Stimulated activated CD8-positive, alpha-beta memory T cell treated with anti-CD3 and anti-CD28 coated beads, Interleukin-7, amount 100 ng/mL, for 1 hour (primary cell): ENCODE measurements at regions not wholly inside any gene's neighbourhood (a gene's known extent, or its start where the extent isn't known, plus 50 kb on each side); places are given as distances from the start of the nearest gene placed in this dataset.
"Not testable (repeated sequence)": the region's sequence is repeated elsewhere in the genome, so short reads cannot be mapped to it uniquely, and the experiment has no call there.

Experiments used
- DNase-seq, 2 donors: peaks; one replicate each; pipeline ENCODE4 v3.0.0-alpha.2; 2020; ENCODE audit warnings: low read depth in 2 of 2

DNA sequence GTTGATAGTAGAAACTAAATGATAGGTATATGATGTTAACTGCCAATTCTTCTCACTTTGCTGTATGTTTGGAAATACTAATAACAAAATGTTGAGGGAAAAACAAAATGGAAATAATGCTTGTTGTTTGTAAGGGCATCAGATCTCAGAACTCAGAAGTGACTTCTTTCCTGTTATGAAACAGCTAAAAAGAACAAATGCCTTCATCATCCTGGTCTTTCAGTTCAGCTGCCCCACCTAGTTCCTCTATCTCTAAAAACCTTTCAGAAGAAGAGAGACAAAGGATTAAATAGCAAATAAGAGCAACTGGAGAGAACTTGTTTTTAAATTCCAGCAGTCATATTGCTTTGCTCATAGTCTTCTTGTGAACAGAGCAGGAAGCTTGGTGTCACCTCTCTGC, 345.3 kb upstream of the NCAM1 start:
- no peak for DNase-seq

GRCh38 chr11:112616327-112617097, 344.7 kb upstream of the NCAM1 start:
- DNase-seq, result no peak

GRCh38 chr11:112617098-112617425, 344.2 kb upstream of the NCAM1 start:
- DNase-seq, result no peak

- DNase-seq, result no peak
Measured at GRCh38 chr11:112617977-112618826, 343.0 kb upstream of the NCAM1 start.

DNA sequence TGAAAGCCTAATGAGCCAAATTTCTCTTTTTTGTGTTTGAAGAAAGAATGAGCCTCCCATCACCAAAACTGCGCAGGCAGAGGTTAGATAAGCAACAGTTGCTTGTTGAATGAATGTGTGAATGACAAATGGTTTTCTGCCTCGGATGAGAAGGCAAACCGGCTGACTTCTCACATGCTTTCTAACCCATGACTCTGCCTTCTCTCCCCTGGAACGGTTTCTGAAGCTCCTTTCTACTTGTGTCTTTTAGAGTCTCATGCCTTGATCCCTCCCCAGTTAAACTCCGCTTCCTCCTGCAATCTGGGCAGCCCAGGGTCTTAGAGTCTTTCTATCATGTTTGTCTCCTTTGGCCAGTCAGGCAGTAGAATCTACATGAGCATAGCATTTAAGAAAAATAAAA, 342.1 kb upstream of the NCAM1 start:
- no peak for DNase-seq

DNA sequence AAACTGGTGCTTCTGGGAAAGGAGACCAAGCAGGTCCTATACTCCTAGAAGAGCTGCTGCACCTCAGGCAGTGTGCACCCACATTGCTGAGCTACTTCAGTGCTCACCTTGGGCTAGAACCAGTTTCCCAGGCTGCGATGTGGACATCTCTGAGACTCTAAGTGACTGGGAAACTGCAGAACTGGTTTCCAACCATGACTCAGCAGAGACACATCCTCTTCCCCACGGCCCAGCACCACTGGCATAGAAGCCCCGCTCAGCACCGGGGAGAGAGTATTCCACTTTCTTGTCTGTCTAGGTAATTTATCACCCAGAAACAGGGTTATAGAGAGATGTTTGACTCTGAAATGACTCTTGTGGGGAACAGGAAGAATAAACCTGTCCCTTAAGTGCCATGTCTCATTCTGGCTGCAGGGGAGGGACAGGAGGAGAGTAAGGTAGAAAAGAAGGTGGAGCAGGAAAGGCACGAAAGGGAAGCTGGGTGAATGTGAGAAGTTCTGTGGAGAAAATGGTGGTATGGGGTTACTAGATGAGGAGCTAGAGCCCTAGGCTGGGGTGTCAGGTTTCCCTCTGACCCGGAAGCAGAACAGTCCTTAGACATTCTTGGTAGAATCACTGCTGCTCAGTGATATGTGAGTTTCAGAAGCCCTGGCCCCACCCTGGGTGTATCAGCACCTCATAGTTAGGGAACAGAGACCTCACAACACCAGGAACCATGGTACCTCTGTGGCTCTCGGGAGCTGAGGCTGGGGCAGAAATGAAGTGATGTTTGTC, 340.4 kb upstream of the NCAM1 start:
- DNase-seq, result no peak

DNA sequence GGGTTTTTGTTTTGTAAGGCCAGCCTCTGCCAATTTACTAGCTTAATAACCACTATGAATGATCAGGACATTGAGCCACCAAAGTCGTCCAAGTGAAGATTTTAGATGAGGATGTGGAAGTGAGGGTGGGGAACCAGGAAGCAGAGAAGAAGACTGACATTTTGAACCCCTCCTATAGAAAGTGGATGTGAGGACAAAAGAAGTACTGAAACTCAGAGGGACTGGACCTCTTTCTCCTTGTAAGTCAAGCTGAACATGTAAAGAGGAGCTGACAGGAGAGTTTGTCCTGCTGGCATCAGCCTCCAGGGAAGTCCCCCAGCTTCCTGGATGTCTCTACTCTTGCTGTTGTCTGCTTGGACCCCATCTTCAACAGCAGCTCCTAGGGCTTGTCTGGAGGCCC, 338.2 kb upstream of the NCAM1 start:
- DNase-seq, result no peak

GRCh38 chr11:112624431-112624830, 336.8 kb upstream of the NCAM1 start:
- no peak for DNase-seq

DNA sequence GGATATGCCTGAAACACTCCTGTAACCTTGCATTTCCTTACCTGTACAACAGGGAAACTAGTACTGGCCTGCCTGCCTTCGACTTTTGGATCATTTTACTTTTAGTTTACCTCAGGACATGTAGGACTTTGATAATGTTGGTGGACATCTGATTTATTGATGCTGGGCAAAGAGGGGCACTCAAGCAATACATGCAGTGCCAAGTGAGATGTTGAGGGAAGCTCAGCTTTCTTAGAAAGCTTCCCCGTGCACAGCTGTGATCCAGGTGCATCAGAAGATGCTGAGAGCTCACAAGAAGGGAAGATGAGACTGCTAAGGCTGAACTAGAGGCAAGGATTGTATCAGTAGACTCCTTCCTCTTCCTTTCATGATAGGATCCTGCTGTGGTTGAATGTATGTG, 336.2 kb upstream of the NCAM1 start:
- not testable (repeated sequence) for DNase-seq

DNA sequence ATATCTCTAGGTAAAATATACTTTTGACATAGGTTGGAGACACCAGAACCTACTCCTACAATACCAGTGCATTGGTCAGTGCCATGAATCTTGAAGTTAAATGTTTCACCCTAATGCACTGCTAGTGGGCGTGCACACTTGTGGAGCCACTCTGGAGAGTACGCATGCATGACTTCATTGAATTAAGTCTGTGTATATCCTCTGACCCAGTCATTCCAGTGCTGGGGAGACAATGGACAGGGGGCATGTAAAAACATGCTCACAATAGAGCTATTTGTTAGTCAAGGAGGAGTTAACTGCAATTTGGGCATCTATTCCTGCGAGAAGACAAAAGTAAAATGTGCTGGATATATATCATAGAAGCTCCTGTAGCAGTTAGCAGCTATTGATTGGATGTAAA, 335.4 kb upstream of the NCAM1 start:
- no peak for DNase-seq

DNA sequence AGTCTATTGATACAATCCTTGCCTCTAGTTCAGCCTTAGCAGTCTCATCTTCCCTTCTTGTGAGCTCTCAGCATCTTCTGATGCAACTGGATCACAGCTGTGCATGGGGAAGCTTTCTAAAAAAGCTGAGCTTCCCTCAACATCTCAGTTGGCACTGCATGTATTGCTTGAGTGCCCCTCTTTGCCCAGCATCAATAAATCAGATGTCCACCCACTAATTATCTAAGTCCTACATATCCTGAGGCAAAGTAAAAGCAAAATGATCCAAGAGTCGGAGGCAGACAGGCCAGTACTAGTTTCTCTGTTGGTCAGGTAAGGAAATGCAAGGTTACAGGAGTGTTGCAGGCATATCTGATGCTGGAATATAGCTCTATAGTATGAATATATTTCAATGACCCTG, 334.5 kb upstream of the NCAM1 start:
- no peak for DNase-seq

- DNase-seq, result no peak
Measured at GRCh38 chr11:112627588-112628045, 333.6 kb upstream of the NCAM1 start.

GRCh38 chr11:112628676-112629075, 332.5 kb upstream of the NCAM1 start:
- DNase-seq, result no peak

GRCh38 chr11:112630496-112630895, 330.7 kb upstream of the NCAM1 start:
- no peak for DNase-seq

DNA sequence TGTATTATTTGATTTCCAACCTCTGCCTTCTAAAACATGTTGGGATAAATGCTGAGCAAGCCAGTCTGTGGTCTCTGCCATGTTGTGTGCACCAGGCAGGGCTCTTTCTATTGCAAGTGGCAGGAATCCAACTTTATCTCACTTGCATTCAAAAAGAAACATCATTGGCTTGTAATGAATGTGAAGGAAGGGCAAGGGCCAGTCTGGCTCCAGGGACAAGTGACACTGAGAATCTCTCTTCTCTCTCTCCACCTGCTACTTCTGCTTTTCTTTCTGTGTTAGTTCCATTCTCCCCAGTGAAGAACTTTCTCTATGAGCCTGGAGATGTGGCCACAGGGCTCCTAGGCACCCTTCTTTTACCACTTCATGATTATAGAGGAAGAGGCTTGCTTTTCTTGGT, 329.9 kb upstream of the NCAM1 start:
- no peak for DNase-seq

- DNase-seq, result no peak
Measured at GRCh38 chr11:112632866-112633505, 328.2 kb upstream of the NCAM1 start.

DNA sequence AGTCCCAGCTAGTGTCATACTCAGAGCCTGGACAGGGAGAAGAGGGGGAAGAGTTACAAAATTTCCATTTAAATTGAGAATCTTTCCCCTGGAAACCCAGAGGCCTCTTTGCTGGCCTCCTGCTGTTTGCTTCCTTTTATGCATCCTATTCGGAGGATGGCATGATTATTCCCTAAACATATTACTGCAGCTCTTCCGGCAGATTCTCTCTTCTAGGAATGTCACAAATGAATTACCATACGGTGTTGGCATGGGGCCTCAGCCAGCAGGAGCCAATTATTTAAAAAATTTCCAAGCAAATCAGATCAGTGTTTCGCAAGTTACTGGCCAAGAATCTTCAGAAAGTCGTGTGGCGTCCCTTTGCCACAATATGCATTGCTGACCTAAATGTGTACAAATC, 326.7 kb upstream of the NCAM1 start:
- DNase-seq, result no peak

DNA sequence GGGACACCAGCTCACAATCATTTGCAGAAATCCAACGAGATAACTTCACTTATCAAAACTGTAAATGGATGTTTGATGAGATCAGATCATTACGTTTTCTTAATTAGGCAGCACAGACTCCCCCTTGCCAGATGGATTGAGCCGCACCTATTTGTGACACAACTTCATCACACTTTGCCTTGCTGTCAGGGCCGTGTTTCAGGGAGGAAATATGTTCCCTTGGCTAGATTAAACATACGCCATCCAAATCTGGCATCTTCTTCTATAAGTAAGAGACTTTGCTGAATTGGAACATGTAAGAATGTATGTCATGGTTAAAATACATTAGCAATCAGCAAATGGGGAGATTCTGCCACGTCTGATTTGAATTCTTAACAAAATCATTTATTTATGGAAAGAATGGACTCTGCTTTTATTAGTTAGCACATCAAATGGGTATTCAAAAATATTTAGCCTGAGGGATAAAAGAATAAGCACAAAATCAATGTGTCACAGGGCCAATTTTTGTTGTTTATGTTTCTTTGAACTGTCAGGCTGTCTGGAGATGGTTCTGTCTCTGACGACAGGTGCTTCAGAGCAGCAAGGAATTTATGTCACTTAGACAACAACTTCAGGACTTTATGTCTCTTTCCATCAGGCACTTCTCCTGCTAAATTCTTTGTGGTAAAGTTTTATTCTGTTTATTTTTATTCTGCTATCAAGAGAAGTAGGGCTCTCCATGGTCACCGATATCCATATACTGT, 326.1 kb upstream of the NCAM1 start:
- DNase-seq, result no peak

- no peak for DNase-seq
Measured at GRCh38 chr11:112637076-112637475, 324.1 kb upstream of the NCAM1 start.

DNA sequence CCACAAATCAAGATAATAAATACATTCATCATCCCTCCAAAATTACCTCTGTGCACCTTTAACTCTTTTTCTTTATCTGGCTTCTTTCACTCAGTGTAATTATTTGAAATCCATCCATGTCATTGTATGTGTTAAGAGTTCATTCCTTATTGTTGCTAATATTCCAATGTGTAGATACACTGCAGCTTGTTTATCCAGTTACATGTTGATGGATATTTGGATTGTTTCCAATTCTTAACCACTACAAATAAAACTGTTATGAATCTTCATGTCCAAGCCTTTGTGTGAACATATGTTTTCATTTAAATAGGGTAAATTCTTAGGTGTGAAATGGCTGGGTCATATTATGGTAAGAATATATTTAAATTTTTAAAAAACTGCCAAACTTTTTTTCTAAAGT, 323.3 kb upstream of the NCAM1 start:
- no peak for DNase-seq

DNA sequence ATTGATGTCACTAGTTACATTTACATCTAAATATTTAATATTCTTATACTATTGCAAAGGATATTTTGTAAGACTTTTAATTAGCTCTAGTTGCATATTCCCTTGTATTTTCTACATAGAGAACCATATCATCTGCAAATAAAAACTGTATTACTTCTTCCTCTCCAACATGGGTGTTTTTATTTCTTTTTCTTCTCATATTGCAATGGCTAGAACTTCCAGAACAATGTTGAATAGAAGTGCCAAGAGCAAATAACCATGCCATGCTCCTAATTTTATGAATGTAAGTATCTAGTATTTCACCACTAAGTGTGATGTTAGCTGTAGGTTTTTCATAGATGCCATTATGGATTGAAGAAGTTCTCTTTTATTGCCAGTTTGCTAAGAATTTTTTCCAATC, 321.8 kb upstream of the NCAM1 start:
- no peak for DNase-seq
